ENCODE measurements at regions not wholly inside any gene's neighbourhood (a gene's known extent, or its start where the extent isn't known, plus 50 kb on each side); places are given as distances from the start of the nearest gene placed in this dataset.
"Not testable (repeated sequence)": the region's sequence is repeated elsewhere in the genome, so short reads cannot be mapped to it uniquely, and the experiment has no call there.

DNA sequence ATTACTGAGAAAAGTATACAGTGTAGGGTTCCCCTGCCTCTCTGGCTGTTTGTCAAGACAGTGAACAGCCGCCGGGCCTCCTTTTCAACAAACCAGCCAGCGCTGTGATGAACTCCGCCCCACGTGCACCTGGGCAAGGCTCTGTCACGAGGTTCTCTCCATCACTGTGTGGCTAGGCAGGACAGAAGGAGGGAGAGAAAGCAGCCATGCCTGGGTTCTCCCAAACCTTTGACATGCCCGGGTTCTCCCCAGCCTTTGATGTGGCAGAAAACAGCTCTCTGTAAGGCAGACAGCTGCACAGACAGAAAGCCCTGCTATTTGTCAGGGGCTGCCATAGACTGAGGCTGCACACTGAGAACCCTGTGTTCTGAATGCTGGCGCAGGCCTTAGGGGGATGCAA, 101.4 kb upstream of the TRPM1 start:
- Histone ChIP-seq H3K4me3 (ENCODE audit: low read depth, low read length) (no peak overlapping the region), H3K9me3 (ENCODE audit: severe bottlenecking) (no peaks in the 10 kb centered on the region), H3K27ac (no peak overlapping the region), H3K27me3 (ENCODE audit: insufficient read depth, low read depth, severe bottlenecking) (no peaks in the 10 kb centered on the region), H3K36me3 (no peaks in the 10 kb centered on the region)
- no peak for DNase-seq
- no peak for TF ChIP-seq CTCF (IDR thresholded peaks at IDR 0.05; ENCODE audit: low read depth, low read length)

DNA sequence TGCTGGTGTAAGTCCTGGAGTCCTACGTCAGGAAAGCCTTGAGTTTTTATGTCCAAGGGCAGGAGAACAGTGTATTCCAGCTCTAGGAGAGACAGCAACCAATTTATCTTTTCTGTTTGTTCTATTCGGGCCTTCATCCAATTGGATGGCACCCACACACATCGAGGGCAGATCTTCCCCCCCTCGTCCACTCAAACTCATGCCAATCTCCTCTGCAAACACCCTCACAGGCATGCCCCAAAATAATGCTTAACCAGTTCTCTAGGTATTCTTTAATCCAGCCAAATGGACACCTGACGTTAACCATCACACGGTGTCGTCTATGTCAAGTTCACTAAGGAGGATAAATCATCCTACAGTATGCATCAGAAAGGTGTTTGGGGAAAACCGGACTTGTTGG, 102.5 kb upstream of the TRPM1 start:
- no peak overlapping the region for H3K27ac ChIP-seq
- no peak overlapping the region for H3K4me3 ChIP-seq (ENCODE audit: low read depth, low read length)
- H3K9me3 ChIP-seq (ENCODE audit: severe bottlenecking): no peaks in the 10 kb centered on the region
- no peaks in the 10 kb centered on the region for H3K36me3 ChIP-seq
- H3K27me3 ChIP-seq (ENCODE audit: insufficient read depth, low read depth, severe bottlenecking): no peaks in the 10 kb centered on the region
- DNase-seq: no peak
- no peak for TF ChIP-seq CTCF (IDR thresholded peaks at IDR 0.05; ENCODE audit: low read depth, low read length)

DNA sequence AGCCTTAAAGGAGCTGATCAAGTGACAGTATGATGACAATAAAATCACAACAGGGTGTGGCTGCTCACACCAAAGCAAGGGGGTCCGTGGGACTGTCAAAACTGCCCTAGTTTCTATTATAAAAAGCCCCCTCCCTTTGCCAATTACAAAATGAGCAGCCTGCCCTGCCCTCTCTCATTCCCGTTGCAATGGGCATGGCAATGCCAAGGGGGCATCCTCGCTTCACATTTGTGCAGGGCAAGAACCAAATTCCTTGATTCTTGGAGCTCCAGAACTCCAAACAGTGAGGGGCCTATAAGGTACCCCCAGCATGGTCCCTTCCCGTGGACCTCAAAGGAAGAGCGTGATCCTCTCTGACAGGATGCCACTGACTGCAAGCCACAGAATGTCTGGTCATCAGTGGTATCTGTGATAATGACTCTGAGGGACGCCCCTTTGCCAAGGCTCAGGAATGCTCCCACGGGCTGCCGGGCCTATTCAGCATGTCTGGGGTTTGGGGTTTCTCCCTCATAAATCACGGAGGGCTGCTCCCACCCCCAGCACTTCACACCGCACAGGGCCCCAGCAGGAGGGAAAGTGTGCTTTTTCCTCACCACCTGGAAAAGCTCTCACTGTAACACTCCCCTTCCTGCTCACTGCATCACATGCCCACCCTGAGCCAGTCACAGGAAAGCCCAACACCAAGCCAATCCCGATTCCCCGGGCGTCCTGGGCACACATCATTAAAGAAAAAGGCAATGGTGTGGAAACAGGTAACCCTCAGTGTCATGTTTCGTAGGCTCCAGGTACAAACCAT, 105.1 kb upstream of the TRPM1 start:
- Histone ChIP-seq H3K27me3 (ENCODE audit: insufficient read depth, low read depth, severe bottlenecking) (no peaks in the 10 kb centered on the region), H3K9me3 (ENCODE audit: severe bottlenecking) (peaks cover 5% of the 10 kb centered on the region), H3K27ac (no peak overlapping the region), H3K4me3 (ENCODE audit: low read depth, low read length) (no peak overlapping the region), H3K36me3 (no peaks in the 10 kb centered on the region)
- no peak for DNase-seq
- TF ChIP-seq CTCF (IDR thresholded peaks at IDR 0.05; ENCODE audit: low read depth, low read length): no peak

- Histone ChIP-seq H3K36me3 (no peaks in the 10 kb centered on the region), H3K27ac (no peak overlapping the region), H3K27me3 (ENCODE audit: insufficient read depth, low read depth, severe bottlenecking) (no peaks in the 10 kb centered on the region), H3K9me3 (ENCODE audit: severe bottlenecking) (peaks cover 5% of the 10 kb centered on the region), H3K4me3 (ENCODE audit: low read depth, low read length) (no peak overlapping the region)
- no peak for DNase-seq
- TF ChIP-seq CTCF (IDR thresholded peaks at IDR 0.05; ENCODE audit: low read depth, low read length): no peak
Measured at GRCh38 chr15:31207246-31207645, 105.7 kb upstream of the TRPM1 start.

GRCh38 chr15:31207861-31208260, 106.3 kb upstream of the TRPM1 start:
- not testable (repeated sequence) for H3K9me3 ChIP-seq (ENCODE audit: severe bottlenecking); H3K27ac ChIP-seq; DNase-seq

GRCh38 chr15:31208817-31209216, 107.3 kb upstream of the TRPM1 start:
- no peaks in the 10 kb centered on the region for H3K27me3 ChIP-seq (ENCODE audit: insufficient read depth, low read depth, severe bottlenecking)
- TF ChIP-seq CTCF (IDR thresholded peaks at IDR 0.05; ENCODE audit: low read depth, low read length): no peak
- no peak for DNase-seq
- no peak overlapping the region for H3K4me3 ChIP-seq (ENCODE audit: low read depth, low read length)
- H3K27ac ChIP-seq: no peak overlapping the region
- peaks cover 5% of the 10 kb centered on the region for H3K9me3 ChIP-seq (ENCODE audit: severe bottlenecking)
- no peaks in the 10 kb centered on the region for H3K36me3 ChIP-seq

More at GRCh38 chr15:31207861-31208260, 106.3 kb upstream of the TRPM1 start:
- H3K27me3 ChIP-seq (ENCODE audit: insufficient read depth, low read depth, severe bottlenecking); H3K36me3 ChIP-seq; H3K4me3 ChIP-seq (ENCODE audit: low read depth, low read length): not testable (repeated sequence)

Measured in WERI-Rb-1 (cell line).